Suprapubic skin (tissue), 3 donors: ENCODE measurements at regions not wholly inside any gene's neighbourhood (a gene's known extent, or its start where the extent isn't known, plus 50 kb on each side); places are given as distances from the start of the nearest gene placed in this dataset.

ENCODE experiments used
- POLR2A ChIP-seq, 2 donors: fragments of 450-650 bp; IDR thresholded peaks; one replicate each; pipeline ENCODE4 v1.6.1; 2017; ENCODE audit warnings: antibody characterized with exemption in 2 of 2, mild to moderate bottlenecking in 2 of 2, moderate library complexity in 2 of 2
- TF ChIP-seq, protein P1 (sequence below), 2 donors: fragments of 200-600 bp in 1 of 2; fragments of 450-650 bp in 1 of 2; sonication (generic) in 1 of 2; IDR thresholded peaks; one replicate each; pipeline ENCODE4 v1.5.1; 2016 to 2019; ENCODE audit warnings: antibody characterized with exemption in 2 of 2, mild to moderate bottlenecking in 1 of 2, moderate library complexity in 1 of 2

DNA sequence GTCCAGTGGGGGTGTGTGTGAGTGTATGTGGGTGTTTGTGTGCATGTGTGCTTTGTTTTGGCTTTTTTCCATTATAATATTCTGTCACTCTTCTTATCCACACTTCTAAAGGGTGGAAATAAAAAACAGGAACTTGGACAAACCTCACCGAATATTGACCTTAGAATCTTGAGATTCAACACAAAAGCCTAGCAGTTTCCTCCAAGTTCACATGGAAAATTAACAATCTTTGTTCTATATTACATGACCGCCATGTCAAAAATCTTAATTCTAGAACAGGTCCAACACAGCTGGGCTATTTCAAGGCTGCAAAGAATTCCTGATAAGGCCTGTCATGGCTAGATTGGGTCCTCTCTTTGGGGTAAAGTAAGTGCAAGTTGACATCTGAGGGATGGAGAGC is 169.3 kb upstream of the OSR1 start:
- TF ChIP-seq, protein P1, sequence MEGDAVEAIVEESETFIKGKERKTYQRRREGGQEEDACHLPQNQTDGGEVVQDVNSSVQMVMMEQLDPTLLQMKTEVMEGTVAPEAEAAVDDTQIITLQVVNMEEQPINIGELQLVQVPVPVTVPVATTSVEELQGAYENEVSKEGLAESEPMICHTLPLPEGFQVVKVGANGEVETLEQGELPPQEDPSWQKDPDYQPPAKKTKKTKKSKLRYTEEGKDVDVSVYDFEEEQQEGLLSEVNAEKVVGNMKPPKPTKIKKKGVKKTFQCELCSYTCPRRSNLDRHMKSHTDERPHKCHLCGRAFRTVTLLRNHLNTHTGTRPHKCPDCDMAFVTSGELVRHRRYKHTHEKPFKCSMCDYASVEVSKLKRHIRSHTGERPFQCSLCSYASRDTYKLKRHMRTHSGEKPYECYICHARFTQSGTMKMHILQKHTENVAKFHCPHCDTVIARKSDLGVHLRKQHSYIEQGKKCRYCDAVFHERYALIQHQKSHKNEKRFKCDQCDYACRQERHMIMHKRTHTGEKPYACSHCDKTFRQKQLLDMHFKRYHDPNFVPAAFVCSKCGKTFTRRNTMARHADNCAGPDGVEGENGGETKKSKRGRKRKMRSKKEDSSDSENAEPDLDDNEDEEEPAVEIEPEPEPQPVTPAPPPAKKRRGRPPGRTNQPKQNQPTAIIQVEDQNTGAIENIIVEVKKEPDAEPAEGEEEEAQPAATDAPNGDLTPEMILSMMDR (IDR thresholded peaks at IDR 0.05): no peak
- no peak for TF ChIP-seq POLR2A (IDR thresholded peaks at IDR 0.05)
